Endothelial cell (in vitro differentiated cells): ENCODE measurements at regions not wholly inside any gene's neighbourhood (a gene's known extent, or its start where the extent isn't known, plus 50 kb on each side); places are given as distances from the start of the nearest gene placed in this dataset.
A peak's percentile ranks its signal among the peaks of the same experiment; 100 is the strongest.

Source experiments
- DNase-seq: peaks from one replicate; pipeline ENCODE4 v3.0.0; 2021; ENCODE audit warnings: low spot score
- H3K27ac Mint-ChIP-seq: one replicate; pipeline ENCODE4 v1.8.0; 2021; ENCODE audit warnings: mixed read lengths, inconsistent platforms; ENCODE audit not compliant: unreplicated experiment
- H3K27me3 Mint-ChIP-seq: one replicate; pipeline ENCODE4 v1.8.0; 2021; ENCODE audit warnings: mild to moderate bottlenecking, moderate library complexity, mixed read lengths, inconsistent platforms; ENCODE audit not compliant: unreplicated experiment
- H3K36me3 Mint-ChIP-seq: one replicate; pipeline ENCODE4 v1.8.0; 2021; ENCODE audit warnings: mild to moderate bottlenecking, low read depth, mixed read lengths, inconsistent platforms; ENCODE audit not compliant: unreplicated experiment
- H3K4me1 Mint-ChIP-seq: one replicate; pipeline ENCODE4 v1.8.0; 2021; ENCODE audit warnings: mild to moderate bottlenecking, mixed read lengths, inconsistent platforms; ENCODE audit not compliant: unreplicated experiment
- H3K4me3 Mint-ChIP-seq: one replicate; pipeline ENCODE4 v1.8.0; 2021; ENCODE audit warnings: mild to moderate bottlenecking, mixed read lengths, inconsistent platforms; ENCODE audit not compliant: unreplicated experiment
- H3K9me3 Mint-ChIP-seq: one replicate; pipeline ENCODE4 v1.8.0; 2021; ENCODE audit warnings: mixed read lengths, inconsistent platforms; ENCODE audit not compliant: unreplicated experiment
- CTCF ChIP-seq: fragments of 200-600 bp; sonication (generic); IDR thresholded peaks from one replicate; pipeline ENCODE4 v1.5.0; 2021; ENCODE audit warnings: antibody characterized with exemption; ENCODE audit not compliant: unreplicated experiment

- Mint-ChIP-seq H3K4me3 (no peak overlapping the region), H3K9me3 (no peaks in the 10 kb centered on the region), H3K36me3 (no peaks in the 10 kb centered on the region), H3K27me3 (peaks cover 2% of the 10 kb centered on the region), H3K27ac (no peak overlapping the region), H3K4me1 (peaks cover 13% of the 10 kb centered on the region)
- DNase-seq, result no peak
- TF ChIP-seq CTCF, result no peak
Observed at GRCh38 chr4:79687006-79687405, 279.0 kb upstream of the GK2 start.

- Mint-ChIP-seq H3K27ac (no peak overlapping the region), H3K4me1 (peaks cover 13% of the 10 kb centered on the region), H3K36me3 (no peaks in the 10 kb centered on the region), H3K9me3 (no peaks in the 10 kb centered on the region), H3K4me3 (no peak overlapping the region), H3K27me3 (peaks cover 2% of the 10 kb centered on the region)
- TF ChIP-seq CTCF, result no peak
- no peak for DNase-seq
Observed at GRCh38 chr4:79685542-79685941, 277.5 kb upstream of the GK2 start.

- no peak for DNase-seq
- Mint-ChIP-seq H3K27ac (peak overlapping the region; percentile 15), H3K4me3 (no peak overlapping the region), H3K9me3 (no peaks in the 10 kb centered on the region), H3K27me3 (peaks cover 2% of the 10 kb centered on the region), H3K4me1 (peaks cover 13% of the 10 kb centered on the region), H3K36me3 (no peaks in the 10 kb centered on the region)
- TF ChIP-seq CTCF, result no peak
Observed at GRCh38 chr4:79684516-79684915, 276.5 kb upstream of the GK2 start.

- Mint-ChIP-seq H3K36me3 (no peaks in the 10 kb centered on the region), H3K27ac (no peak overlapping the region), H3K4me1 (peaks cover 13% of the 10 kb centered on the region), H3K27me3 (peaks cover 2% of the 10 kb centered on the region), H3K4me3 (no peak overlapping the region), H3K9me3 (no peaks in the 10 kb centered on the region)
- TF ChIP-seq CTCF, result no peak
- DNase-seq, result no peak
Observed at GRCh38 chr4:79682801-79683530, 274.9 kb upstream of the GK2 start.

- TF ChIP-seq CTCF, result no peak
- no peak for DNase-seq
- H3K27ac Mint-ChIP-seq, result no peak overlapping the region
- no peaks in the 10 kb centered on the region for H3K9me3 Mint-ChIP-seq
- peaks cover 13% of the 10 kb centered on the region for H3K4me1 Mint-ChIP-seq
- H3K27me3 Mint-ChIP-seq, result peaks cover under 1% of the 10 kb centered on the region
- no peak overlapping the region for H3K4me3 Mint-ChIP-seq
- no peaks in the 10 kb centered on the region for H3K36me3 Mint-ChIP-seq
Observed at GRCh38 chr4:79682161-79682560, 274.1 kb upstream of the GK2 start.
